Sigmoid colon (tissue), 6 donors: ENCODE measurements at regions not wholly inside any gene's neighbourhood (a gene's known extent, or its start where the extent isn't known, plus 50 kb on each side); places are given as distances from the start of the nearest gene placed in this dataset.

Source experiments
- DNase-seq: peaks from one replicate; pipeline ENCODE4 v3.0.0-alpha.2; 2019
- H3K27ac ChIP-seq, 4 donors: fragments of 200-600 bp; sonication (generic); one replicate each; pipeline ENCODE4 v1.5.1; 2016 to 2019; ENCODE audit warnings: mild to moderate bottlenecking in 1 of 4
- H3K27me3 ChIP-seq, 3 donors: fragments of 200-600 bp; sonication (generic); one replicate each; pipeline ENCODE4 v1.5.1; 2019; ENCODE audit warnings: mild to moderate bottlenecking in 1 of 3
- H3K36me3 ChIP-seq, 4 donors: fragments of 200-600 bp; sonication (generic); one replicate each; pipeline ENCODE4 v1.5.1; 2016 to 2019
- H3K4me1 ChIP-seq, 4 donors: fragments of 200-600 bp; sonication (generic); one replicate each; pipeline ENCODE4 v1.5.1; 2017 to 2019
- H3K4me3 ChIP-seq, 4 donors: fragments of 200-600 bp; sonication (generic); one replicate each; pipeline ENCODE4 v1.5.1; 2017 to 2019; ENCODE audit warnings: mild to moderate bottlenecking in 2 of 4, moderate library complexity in 1 of 4
- H3K9me3 ChIP-seq, 4 donors: fragments of 200-600 bp in 3 of 4; sonication (generic) in 3 of 4; one replicate each; pipeline versions ENCODE4 v1.5.1 to v1.6.1; 2013 to 2019
- EP300 ChIP-seq, 4 donors: sonication (generic); formaldehyde crosslinking; IDR thresholded peaks; one replicate each; pipeline ENCODE4 v1.6.1; 2017; ENCODE audit warnings: antibody characterized with exemption in 4 of 4
- POLR2A ChIP-seq, 2 donors: fragments of 450-650 bp; IDR thresholded peaks; one replicate each; pipeline ENCODE4 v1.6.1; 2016; ENCODE audit warnings: antibody characterized with exemption in 2 of 2, mild to moderate bottlenecking in 2 of 2, moderate library complexity in 2 of 2
- POLR2AphosphoS5 ChIP-seq, 4 donors: sonication (generic); formaldehyde crosslinking; IDR thresholded peaks; one replicate each; pipeline ENCODE4 v1.6.1; 2017; ENCODE audit warnings: antibody characterized with exemption in 4 of 4
- WGBS, 2 donors: extraction: QIAGEN DNeasy Blood & Tissue Kit; methylation state at CpG; one replicate each; pipeline ENCODE4 v1.1.7; 2013; 5-methylcytosine and 5-hydroxymethylcytosine counted together
- intact Hi-C: fragments of 100-400 bp; cut with DNase I; formaldehyde crosslinking; loops from one replicate; pipeline ENCODE4 v1.15.1; 2023
- TF ChIP-seq, protein P1 (sequence below), 4 experiments: fragments of 450-650 bp in 3 of 4; fragments of 200-600 bp in 1 of 4; IDR thresholded peaks; one replicate each; pipeline ENCODE4 v1.5.1; 2016 to 2019; ENCODE audit warnings: antibody characterized with exemption in 4 of 4, mild to moderate bottlenecking in 3 of 4, moderate library complexity in 2 of 4
- donor health status: healthy with polysubstance abuse.
- donor health status: healthy.

DNA sequence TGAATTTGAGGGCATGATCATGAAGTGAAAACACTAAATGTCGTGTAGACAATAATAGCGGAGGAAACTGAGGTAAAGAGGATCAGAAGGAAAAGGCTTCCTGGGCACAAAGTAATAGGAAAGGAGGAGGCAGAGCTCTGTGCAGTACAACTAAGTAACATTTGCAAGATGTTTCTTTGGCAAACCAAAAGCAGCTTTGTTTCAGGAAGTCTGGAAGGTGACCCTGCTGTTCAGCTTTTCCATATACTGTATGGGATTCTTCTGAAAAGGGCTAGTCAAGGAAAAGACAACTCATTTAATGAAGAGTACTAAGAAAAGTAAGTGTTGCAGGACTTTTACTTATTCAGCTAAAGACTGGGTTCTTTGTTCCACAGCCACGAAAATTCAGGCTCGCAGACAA, 463.1 kb downstream of the PCDH7 start:
- Histone ChIP-seq H3K27ac (no peak overlapping the region), H3K4me1 (no peaks in the 10 kb centered on the region), H3K4me3 (no peak overlapping the region), H3K27me3 (no peaks in the 10 kb centered on the region), H3K36me3 (no peaks in the 10 kb centered on the region), H3K9me3 (no peaks in the 10 kb centered on the region)
- no peak for DNase-seq
- 89 to 90% methylated on average over 4 of the region's 4 CpGs for WGBS, 2 donors
- TF ChIP-seq POLR2A (IDR thresholded peaks at IDR 0.05) (no peak), EP300 (IDR thresholded peaks at IDR 0.05) (no peak), POLR2AphosphoS5 (IDR thresholded peaks at IDR 0.05) (no peak)
- TF ChIP-seq, protein P1, sequence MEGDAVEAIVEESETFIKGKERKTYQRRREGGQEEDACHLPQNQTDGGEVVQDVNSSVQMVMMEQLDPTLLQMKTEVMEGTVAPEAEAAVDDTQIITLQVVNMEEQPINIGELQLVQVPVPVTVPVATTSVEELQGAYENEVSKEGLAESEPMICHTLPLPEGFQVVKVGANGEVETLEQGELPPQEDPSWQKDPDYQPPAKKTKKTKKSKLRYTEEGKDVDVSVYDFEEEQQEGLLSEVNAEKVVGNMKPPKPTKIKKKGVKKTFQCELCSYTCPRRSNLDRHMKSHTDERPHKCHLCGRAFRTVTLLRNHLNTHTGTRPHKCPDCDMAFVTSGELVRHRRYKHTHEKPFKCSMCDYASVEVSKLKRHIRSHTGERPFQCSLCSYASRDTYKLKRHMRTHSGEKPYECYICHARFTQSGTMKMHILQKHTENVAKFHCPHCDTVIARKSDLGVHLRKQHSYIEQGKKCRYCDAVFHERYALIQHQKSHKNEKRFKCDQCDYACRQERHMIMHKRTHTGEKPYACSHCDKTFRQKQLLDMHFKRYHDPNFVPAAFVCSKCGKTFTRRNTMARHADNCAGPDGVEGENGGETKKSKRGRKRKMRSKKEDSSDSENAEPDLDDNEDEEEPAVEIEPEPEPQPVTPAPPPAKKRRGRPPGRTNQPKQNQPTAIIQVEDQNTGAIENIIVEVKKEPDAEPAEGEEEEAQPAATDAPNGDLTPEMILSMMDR (IDR thresholded peaks at IDR 0.05), result no peak
- intact Hi-C loops, result no loop called here

DNA sequence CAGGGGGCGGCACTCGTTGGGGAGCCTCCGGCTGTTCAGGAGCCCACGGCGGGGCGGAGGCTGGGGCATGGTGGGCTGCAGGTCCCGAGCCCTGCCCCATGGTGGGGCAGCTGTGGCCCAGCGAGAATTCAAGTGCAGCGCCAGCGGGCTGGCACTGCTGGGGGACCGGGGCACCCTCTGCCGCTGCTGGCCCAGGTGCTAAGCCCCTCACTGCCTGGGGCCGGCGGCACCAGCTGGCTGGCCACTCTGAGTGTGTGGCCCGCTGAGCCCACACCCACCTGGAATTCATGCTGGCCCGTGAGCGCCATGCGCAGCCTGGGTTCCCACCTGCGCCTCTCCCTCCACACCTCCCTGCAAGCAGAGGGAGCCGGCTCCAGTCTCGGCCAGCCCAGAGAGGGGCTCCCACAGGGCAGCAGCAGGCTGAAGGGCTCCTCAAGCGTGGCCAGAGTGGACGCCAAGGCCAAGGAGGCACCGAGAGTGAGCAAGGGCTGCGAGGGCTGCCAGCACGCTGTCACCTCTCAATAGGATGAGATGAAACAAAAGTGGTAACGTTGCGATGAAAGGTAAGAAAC, 464.9 kb downstream of the PCDH7 start:
- 88 to 93% methylated on average over 28 of the region's 28 CpGs for WGBS, 2 donors
- H3K4me3 ChIP-seq, result no peak overlapping the region
- H3K27ac ChIP-seq, result no peak overlapping the region
- H3K4me1 ChIP-seq, result no peaks in the 10 kb centered on the region
- TF ChIP-seq, protein P1 (IDR thresholded peaks at IDR 0.05), result no peak
- no peak for TF ChIP-seq EP300 (IDR thresholded peaks at IDR 0.05)
- no peak for TF ChIP-seq POLR2AphosphoS5 (IDR thresholded peaks at IDR 0.05)
- no peak for TF ChIP-seq POLR2A (IDR thresholded peaks at IDR 0.05)
- DNase-seq, result no peak
- no peaks in the 10 kb centered on the region for H3K9me3 ChIP-seq
- H3K36me3 ChIP-seq, result no peaks in the 10 kb centered on the region
- intact Hi-C loops, result no loop called here
- H3K27me3 ChIP-seq, result no peaks in the 10 kb centered on the region

DNA sequence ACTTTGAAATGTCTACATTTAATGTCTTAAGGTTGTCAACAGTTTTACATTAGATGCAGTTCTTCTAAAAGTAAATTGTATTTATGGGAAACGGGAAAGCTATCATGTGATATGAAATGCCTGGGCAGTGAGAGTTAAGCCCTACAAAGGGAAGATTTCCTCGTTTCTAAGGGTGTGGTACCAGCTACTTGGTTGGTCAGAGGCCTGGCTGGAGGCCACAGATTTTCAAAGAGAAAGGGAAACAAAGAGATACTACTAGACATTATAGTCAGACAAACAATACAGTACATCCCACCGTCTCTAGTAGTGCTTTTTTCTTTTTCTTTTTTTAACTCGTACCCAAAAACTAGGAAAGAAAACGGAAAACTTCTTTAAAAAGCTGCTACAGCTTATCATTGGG, 467.8 kb downstream of the PCDH7 start:
- no peak for TF ChIP-seq EP300 (IDR thresholded peaks at IDR 0.05)
- no peak for TF ChIP-seq POLR2AphosphoS5 (IDR thresholded peaks at IDR 0.05)
- TF ChIP-seq POLR2A (IDR thresholded peaks at IDR 0.05), result no peak
- TF ChIP-seq, protein P1 (IDR thresholded peaks at IDR 0.05), result no peak
- no peak overlapping the region for H3K4me3 ChIP-seq
- intact Hi-C loops, result no loop called here
- DNase-seq, result no peak
- no peak overlapping the region for H3K27ac ChIP-seq
- 24 to 75% methylated on average over 5 of the region's 5 CpGs for WGBS, 2 donors
- no peaks in the 10 kb centered on the region for H3K27me3 ChIP-seq
- H3K9me3 ChIP-seq, result no peaks in the 10 kb centered on the region
- H3K4me1 ChIP-seq, result no peaks in the 10 kb centered on the region
- H3K36me3 ChIP-seq, result no peaks in the 10 kb centered on the region

- Histone ChIP-seq H3K36me3 (no peaks in the 10 kb centered on the region), H3K4me3 (no peak overlapping the region), H3K27ac (no peak overlapping the region), H3K27me3 (no peaks in the 10 kb centered on the region), H3K4me1 (no peaks in the 10 kb centered on the region), H3K9me3 (no peaks in the 10 kb centered on the region)
- intact Hi-C loops, result no loop called here
- 24 to 69% methylated on average over 1 of the region's 1 CpG for WGBS, 2 donors
- no peak for DNase-seq
- TF ChIP-seq POLR2AphosphoS5 (IDR thresholded peaks at IDR 0.05) (no peak), EP300 (IDR thresholded peaks at IDR 0.05) (no peak), POLR2A (IDR thresholded peaks at IDR 0.05) (no peak)
- TF ChIP-seq, protein P1 (IDR thresholded peaks at IDR 0.05), result no peak
These were observed 469.8 kb downstream of the PCDH7 start for GRCh38 chr4:31189938-31190337.

GRCh38 chr4:31190671-31191070, 470.5 kb downstream of the PCDH7 start:
- intact Hi-C loops, result no loop called here
- H3K36me3 ChIP-seq, result no peaks in the 10 kb centered on the region
- DNase-seq, result no peak
- TF ChIP-seq, protein P1 (IDR thresholded peaks at IDR 0.05), result no peak
- TF ChIP-seq POLR2AphosphoS5 (IDR thresholded peaks at IDR 0.05), result no peak
- TF ChIP-seq EP300 (IDR thresholded peaks at IDR 0.05), result no peak
- TF ChIP-seq POLR2A (IDR thresholded peaks at IDR 0.05), result no peak
- no peaks in the 10 kb centered on the region for H3K9me3 ChIP-seq
- no peaks in the 10 kb centered on the region for H3K27me3 ChIP-seq
- no peak overlapping the region for H3K27ac ChIP-seq
- H3K4me1 ChIP-seq, result no peaks in the 10 kb centered on the region
- no peak overlapping the region for H3K4me3 ChIP-seq
